NCI-H1417 treated with DMSO at 0.1 percent for 48 hours (cell line): ENCODE measurements at regions not wholly inside any gene's neighbourhood (a gene's known extent, or its start where the extent isn't known, plus 50 kb on each side); places are given as distances from the start of the nearest gene placed in this dataset.
"Not testable (repeated sequence)": the region's sequence is repeated elsewhere in the genome, so short reads cannot be mapped to it uniquely, and the experiment has no call there.

ENCODE experiments used
- DNase-seq: peaks from one replicate; lab custom pipeline; 2025; lab: John Stamatoyannopoulos, UW

GRCh38 chr5:93682471-93683404 lies 58.7 kb downstream of the POU5F2 start:
- not testable (repeated sequence) for DNase-seq

GRCh38 chr5:93681432-93681831 lies 60.0 kb downstream of the POU5F2 start:
- DNase-seq = no peak

DNA sequence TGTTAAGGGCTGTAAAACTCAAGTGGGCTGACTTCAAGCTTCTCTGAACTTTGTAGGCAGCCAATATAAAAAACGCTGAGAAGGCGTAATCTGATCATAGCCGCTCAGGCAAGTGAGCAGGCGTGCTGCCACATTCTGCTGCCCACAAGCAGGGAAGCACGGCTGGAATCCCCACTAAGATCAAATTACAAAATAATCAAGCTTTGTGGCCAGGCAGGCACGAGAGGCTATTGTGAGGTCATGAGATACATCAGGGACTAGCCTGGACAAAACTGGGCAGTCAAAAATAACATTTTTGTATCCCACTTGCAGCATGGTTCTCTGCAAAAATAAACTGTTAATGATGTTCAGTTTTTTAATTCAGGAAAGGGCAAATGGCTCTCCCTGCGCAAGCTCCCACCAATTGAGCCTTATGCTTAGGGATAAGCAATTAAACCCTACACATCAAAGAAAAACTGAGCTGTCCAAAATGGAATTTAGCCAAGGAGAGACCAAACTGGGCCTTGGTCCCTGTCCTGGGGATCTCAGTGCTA lies 64.0 kb downstream of the POU5F2 start:
- DNase-seq = no peak

- no peak for DNase-seq
Measured at GRCh38 chr5:93676704-93677103, 64.7 kb downstream of the POU5F2 start.

DNA sequence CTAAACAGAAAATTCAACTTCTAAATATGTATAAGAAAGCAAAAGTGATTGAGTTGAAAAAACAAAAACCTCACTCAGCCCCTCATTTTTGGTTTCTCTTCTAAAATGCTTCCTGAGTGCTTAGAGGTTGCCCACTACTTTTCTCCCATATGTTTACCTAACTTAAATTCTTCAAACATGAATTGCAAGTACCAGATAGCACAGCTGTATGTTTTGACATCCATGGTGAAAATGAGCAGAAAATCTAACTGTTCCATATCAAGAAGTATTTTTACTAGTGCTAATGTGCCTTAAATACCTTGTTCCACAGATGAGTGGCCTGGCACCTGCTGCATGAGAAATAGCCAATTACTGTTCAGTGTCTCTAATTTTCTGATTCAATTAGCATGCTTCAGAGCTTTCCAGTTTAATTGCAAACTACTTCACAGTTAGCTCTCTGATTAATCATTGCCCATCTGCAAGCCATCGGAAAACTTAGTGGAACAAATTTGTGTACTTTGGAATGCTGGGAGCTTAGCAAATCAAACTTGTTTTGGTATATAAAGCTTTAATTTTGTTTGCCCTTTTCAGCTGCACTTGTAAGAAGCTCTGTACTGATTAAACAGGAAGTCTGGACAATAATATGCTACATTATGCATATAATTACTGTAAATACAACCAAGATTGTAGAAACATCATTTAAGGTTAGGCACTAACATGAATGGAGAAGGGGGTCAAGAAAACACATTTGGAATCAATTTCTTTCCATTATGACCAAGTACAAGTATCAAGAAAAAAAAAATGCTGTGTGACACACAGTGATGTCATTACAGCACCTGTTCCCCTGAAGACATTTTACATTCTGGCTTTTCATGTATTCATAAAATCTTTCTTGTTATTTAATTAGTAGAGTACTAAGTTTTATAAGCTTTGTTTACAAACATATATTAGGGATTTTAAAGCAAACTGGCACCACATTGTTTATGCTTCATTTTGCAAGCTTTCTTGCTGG lies 65.6 kb downstream of the POU5F2 start:
- DNase-seq = peak; percentile 27

DNA sequence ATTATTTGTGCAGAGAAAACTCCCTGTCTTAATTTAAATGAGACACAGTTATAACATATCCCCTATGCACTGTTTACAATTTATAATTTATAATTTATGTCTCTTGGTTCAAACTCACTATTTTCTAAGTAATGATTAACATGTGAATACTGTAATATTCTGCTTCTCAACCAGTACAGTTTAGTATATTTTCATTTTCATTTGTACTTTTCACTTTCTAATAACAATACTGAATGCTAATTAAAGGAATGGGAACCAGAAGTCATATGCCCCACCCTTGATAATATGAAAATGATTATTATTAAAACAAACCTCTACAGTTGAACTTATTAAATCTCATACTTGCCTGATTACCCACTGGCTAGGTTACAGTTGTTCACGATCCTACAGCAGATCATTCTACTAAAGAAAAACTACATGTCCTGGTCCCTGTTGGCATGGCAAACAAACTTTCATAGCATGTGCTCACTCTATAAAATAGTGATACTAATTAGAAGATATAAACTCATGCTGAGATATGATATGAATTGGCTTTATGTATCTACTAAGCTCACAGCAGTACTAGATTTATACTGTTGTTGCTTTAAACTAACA lies 66.4 kb downstream of the POU5F2 start:
- no peak for DNase-seq

DNA sequence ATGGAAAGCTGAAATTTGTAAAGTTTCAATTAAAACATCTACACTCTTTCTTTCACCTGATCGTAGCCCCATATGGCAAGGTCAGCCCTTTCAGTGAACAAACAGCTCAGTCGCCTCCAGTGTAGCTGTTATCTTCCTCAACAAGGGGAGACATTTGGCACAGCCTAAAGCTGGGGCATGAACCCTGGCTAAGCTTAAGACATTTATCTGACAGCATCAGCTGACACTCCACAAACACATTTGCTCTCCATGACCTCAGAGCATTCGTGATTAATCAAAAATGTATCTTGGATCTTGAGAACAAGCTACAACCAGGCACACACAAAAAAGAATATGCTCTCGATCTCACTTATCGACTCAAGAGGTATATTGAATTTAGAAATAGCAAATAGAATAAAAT lies 67.3 kb downstream of the POU5F2 start:
- DNase-seq = no peak

- no peak for DNase-seq
Measured at GRCh38 chr5:93673316-93673954, 68.0 kb downstream of the POU5F2 start.

DNA sequence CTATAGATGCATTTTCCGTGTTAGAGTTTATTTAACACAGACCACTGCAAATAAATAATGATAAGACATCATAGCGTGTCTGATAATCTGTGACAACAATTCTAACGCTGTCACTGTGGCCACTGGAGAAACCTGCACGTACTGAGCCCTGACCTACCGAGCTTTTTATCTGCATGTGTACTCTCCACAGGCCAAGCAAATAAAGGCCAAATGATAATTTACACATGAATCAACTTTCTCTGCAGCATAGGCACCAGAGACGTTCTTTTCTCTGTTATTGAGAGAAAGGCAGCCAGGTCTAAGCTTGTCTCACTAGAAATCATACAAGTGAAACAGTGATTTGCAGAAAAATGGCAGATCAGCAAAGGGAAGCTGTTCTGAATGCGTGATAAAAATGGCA lies 75.8 kb downstream of the POU5F2 start:
- no peak for DNase-seq

DNA sequence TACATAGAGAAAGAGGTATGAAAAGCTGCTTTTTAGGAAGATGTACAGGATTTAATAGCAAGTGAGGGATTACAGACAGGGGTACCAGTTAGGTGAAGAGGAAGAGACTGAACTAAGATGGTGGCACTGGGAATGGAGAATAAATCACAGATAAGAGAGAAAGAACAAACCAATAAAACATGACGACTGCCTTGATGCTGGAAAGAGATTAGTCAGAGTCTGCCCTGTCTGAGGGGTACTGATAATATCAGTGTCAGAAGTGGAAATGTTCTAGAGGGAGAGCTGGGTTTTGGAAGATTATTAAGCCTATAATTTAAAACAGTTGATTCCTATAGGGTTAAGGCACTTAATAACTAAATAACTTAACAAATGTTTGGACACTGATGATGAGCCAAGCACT lies 77.7 kb downstream of the NR2F1 start:
- DNase-seq = no peak

DNA sequence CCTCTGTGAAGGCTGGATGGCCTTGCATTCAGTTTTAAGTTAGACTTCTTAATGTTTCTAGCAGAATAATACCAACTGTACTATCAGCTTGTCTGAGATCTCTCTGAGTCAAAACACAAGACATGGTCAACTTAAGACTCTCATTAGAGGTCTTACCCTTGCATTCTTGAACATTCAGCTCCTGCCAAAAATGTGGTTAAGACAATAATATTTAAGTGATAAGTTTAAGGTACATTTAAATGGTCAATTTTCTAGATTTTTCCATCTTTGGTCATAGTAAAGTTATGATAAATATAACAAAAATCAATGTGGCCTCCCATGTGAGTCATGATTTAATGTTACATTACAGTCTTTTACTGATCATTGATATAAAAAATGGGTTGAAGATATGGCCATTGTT lies 75.0 kb downstream of the NR2F1 start:
- DNase-seq = no peak

- no peak for DNase-seq
Measured at GRCh38 chr5:93654676-93655075, 71.7 kb downstream of the NR2F1 start.

- DNase-seq = no peak
Measured at GRCh38 chr5:93653716-93654115, 70.7 kb downstream of the NR2F1 start.

DNA sequence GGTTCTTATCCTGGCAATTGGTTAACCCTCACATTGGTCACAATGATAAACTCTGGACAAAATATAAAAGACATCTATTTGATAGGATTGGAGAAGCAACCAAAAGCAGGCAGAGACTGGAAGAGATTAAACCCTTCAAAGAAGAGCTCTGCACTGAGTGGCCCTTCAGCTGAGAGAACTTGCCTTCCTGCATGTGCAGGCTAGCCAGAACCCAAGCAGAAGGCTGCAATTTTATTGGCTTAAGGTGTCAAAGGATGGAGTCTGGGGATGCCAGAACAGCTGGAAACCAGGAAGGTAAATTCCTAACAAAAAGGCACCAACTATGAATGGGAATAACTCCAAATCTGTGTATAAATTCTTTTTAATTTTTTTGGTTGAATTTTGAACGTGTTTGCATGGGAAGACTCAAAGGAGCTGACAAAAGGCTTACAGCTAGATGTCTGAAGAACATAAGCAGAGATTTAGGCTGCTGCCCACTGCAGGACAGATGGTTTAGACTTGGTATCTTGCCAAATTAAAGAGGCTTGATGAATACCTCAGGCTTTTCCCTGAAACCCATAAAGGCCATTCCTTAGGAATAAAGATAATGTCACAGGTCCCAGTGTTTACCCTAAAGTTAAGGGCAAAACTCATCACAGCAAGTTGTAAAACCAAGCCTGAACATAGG lies 66.3 kb downstream of the NR2F1 start:
- no peak for DNase-seq

DNA sequence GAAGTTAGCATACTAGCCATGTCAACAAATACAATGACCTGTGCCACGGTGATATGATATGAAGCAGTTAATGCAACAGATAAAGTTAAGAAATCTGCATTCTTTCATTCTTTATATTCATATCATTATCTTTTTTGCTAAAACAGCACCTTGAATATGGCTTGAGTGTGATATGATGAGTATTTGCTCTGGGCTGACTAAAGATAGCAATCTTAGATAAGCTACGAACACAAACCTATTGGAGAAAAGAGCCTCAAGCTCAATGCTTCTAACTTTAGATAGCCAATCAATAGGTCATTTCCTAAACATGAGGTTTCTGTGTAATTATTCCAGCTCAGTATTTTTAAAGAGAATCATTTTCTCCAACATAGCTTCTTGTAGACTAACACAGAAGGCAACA lies 61.7 kb downstream of the NR2F1 start:
- DNase-seq = no peak
